Activated CD4-positive, alpha-beta memory T cell treated with anti-CD3 and anti-CD28 coated beads for 36 hours (primary cell): ENCODE measurements at regions not wholly inside any gene's neighbourhood (a gene's known extent, or its start where the extent isn't known, plus 50 kb on each side); places are given as distances from the start of the nearest gene placed in this dataset.

Source experiments
- CTCF ChIA-PET: fragments of 350-600 bp; sonication (Branson Sonifier 250); formaldehyde crosslinking; loops from one replicate; lab custom pipeline; 2021; ENCODE audit warnings: antibody characterized with exemption, inconsistent platforms; lab: Charles Lee
- POLR2A ChIA-PET: fragments of 350-600 bp; sonication (Branson Sonifier 250); formaldehyde crosslinking; loops from one replicate; lab custom pipeline; 2021; ENCODE audit warnings: antibody characterized with exemption; lab: Charles Lee
- DNase-seq: peaks from one replicate; pipeline ENCODE4 v3.0.0-alpha.2; 2020
- H3K27ac Mint-ChIP-seq: one replicate; pipeline ENCODE4 v1.8.0; 2021; ENCODE audit warnings: mixed read lengths
- H3K27me3 Mint-ChIP-seq: one replicate; pipeline ENCODE4 v1.8.0; 2021; ENCODE audit warnings: mixed read lengths
- H3K36me3 Mint-ChIP-seq: one replicate; pipeline ENCODE4 v1.8.0; 2021; ENCODE audit warnings: mixed read lengths
- H3K4me1 Mint-ChIP-seq: one replicate; pipeline ENCODE4 v1.8.0; 2021; ENCODE audit warnings: low read depth, mixed read lengths
- H3K4me3 Mint-ChIP-seq: one replicate; pipeline ENCODE4 v1.8.0; 2021; ENCODE audit warnings: mild to moderate bottlenecking, mixed read lengths
- H3K9me3 Mint-ChIP-seq: one replicate; pipeline ENCODE4 v1.8.0; 2021; ENCODE audit warnings: mixed read lengths
- intact Hi-C: fragments of 100-400 bp; cut with micrococcal nuclease; formaldehyde crosslinking; loops from one replicate; pipeline ENCODE4 v1.15.1; 2023

GRCh38 chr1:219699870-219700269 is 87.0 kb upstream of the ZC3H11B start:
- H3K4me1 Mint-ChIP-seq: no peaks in the 10 kb centered on the region
- H3K9me3 Mint-ChIP-seq: no peaks in the 10 kb centered on the region
- no peak overlapping the region for H3K4me3 Mint-ChIP-seq
- CTCF ChIA-PET: no interaction called here
- no peaks in the 10 kb centered on the region for H3K36me3 Mint-ChIP-seq
- intact Hi-C loops: no loop called here
- DNase-seq: no peak
- POLR2A ChIA-PET: no interaction called here
- H3K27me3 Mint-ChIP-seq: no peaks in the 10 kb centered on the region
- H3K27ac Mint-ChIP-seq: no peak overlapping the region

GRCh38 chr1:219697682-219698081 is 84.8 kb upstream of the ZC3H11B start:
- Mint-ChIP-seq H3K36me3 (no peaks in the 10 kb centered on the region), H3K9me3 (no peaks in the 10 kb centered on the region), H3K27me3 (no peaks in the 10 kb centered on the region), H3K4me1 (no peaks in the 10 kb centered on the region), H3K4me3 (no peak overlapping the region), H3K27ac (no peak overlapping the region)
- ChIA-PET POLR2A (no interaction called here), CTCF (no interaction called here)
- no peak for DNase-seq
- intact Hi-C loops: no loop called here

GRCh38 chr1:219692981-219693380 is 80.1 kb upstream of the ZC3H11B start:
- H3K4me3 Mint-ChIP-seq: no peak overlapping the region
- H3K9me3 Mint-ChIP-seq: no peaks in the 10 kb centered on the region
- ChIA-PET POLR2A (no interaction called here), CTCF (no interaction called here)
- H3K4me1 Mint-ChIP-seq: no peaks in the 10 kb centered on the region
- H3K27ac Mint-ChIP-seq: no peak overlapping the region
- no peaks in the 10 kb centered on the region for H3K27me3 Mint-ChIP-seq
- intact Hi-C loops: no loop called here
- H3K36me3 Mint-ChIP-seq: no peaks in the 10 kb centered on the region
- no peak for DNase-seq

GRCh38 chr1:219689774-219690173 is 76.9 kb upstream of the ZC3H11B start:
- no peaks in the 10 kb centered on the region for H3K27me3 Mint-ChIP-seq
- no peaks in the 10 kb centered on the region for H3K36me3 Mint-ChIP-seq
- H3K9me3 Mint-ChIP-seq: no peaks in the 10 kb centered on the region
- no peak overlapping the region for H3K4me3 Mint-ChIP-seq
- no peaks in the 10 kb centered on the region for H3K4me1 Mint-ChIP-seq
- no peak overlapping the region for H3K27ac Mint-ChIP-seq
- POLR2A ChIA-PET: no interaction called here
- CTCF ChIA-PET: no interaction called here
- DNase-seq: no peak
- intact Hi-C loops: no loop called here

- intact Hi-C loops: no loop called here
- ChIA-PET POLR2A (no interaction called here), CTCF (no interaction called here)
- H3K4me1 Mint-ChIP-seq: no peaks in the 10 kb centered on the region
- no peak overlapping the region for H3K4me3 Mint-ChIP-seq
- DNase-seq: no peak
- no peak overlapping the region for H3K27ac Mint-ChIP-seq
- H3K9me3 Mint-ChIP-seq: no peaks in the 10 kb centered on the region
- H3K36me3 Mint-ChIP-seq: no peaks in the 10 kb centered on the region
- H3K27me3 Mint-ChIP-seq: no peaks in the 10 kb centered on the region
Observed at GRCh38 chr1:219687779-219688178, 74.9 kb upstream of the ZC3H11B start.

GRCh38 chr1:219686171-219686570 is 73.3 kb upstream of the ZC3H11B start:
- no peak for DNase-seq
- ChIA-PET POLR2A (no interaction called here), CTCF (no interaction called here)
- Mint-ChIP-seq H3K4me3 (no peak overlapping the region), H3K36me3 (no peaks in the 10 kb centered on the region), H3K4me1 (no peaks in the 10 kb centered on the region), H3K27me3 (no peaks in the 10 kb centered on the region), H3K27ac (no peak overlapping the region), H3K9me3 (no peaks in the 10 kb centered on the region)
- intact Hi-C loops: no loop called here

GRCh38 chr1:219682788-219683187 is 69.9 kb upstream of the ZC3H11B start:
- DNase-seq: no peak
- no peaks in the 10 kb centered on the region for H3K36me3 Mint-ChIP-seq
- no peaks in the 10 kb centered on the region for H3K27me3 Mint-ChIP-seq
- no peak overlapping the region for H3K27ac Mint-ChIP-seq
- intact Hi-C loops: no loop called here
- H3K4me3 Mint-ChIP-seq: no peak overlapping the region
- no peaks in the 10 kb centered on the region for H3K4me1 Mint-ChIP-seq
- H3K9me3 Mint-ChIP-seq: no peaks in the 10 kb centered on the region
- POLR2A ChIA-PET: no interaction called here
- CTCF ChIA-PET: no interaction called here

GRCh38 chr1:219681876-219682275 is 69.0 kb upstream of the ZC3H11B start:
- no peak overlapping the region for H3K4me3 Mint-ChIP-seq
- H3K4me1 Mint-ChIP-seq: no peaks in the 10 kb centered on the region
- ChIA-PET POLR2A (no interaction called here), CTCF (no interaction called here)
- no peak overlapping the region for H3K27ac Mint-ChIP-seq
- H3K36me3 Mint-ChIP-seq: no peaks in the 10 kb centered on the region
- H3K27me3 Mint-ChIP-seq: no peaks in the 10 kb centered on the region
- no peak for DNase-seq
- H3K9me3 Mint-ChIP-seq: no peaks in the 10 kb centered on the region
- intact Hi-C loops: no loop called here

GRCh38 chr1:219676012-219676765 is 63.3 kb upstream of the ZC3H11B start:
- H3K27me3 Mint-ChIP-seq: no peaks in the 10 kb centered on the region
- ChIA-PET CTCF (no interaction called here), POLR2A (no interaction called here)
- no peaks in the 10 kb centered on the region for H3K4me1 Mint-ChIP-seq
- no peaks in the 10 kb centered on the region for H3K9me3 Mint-ChIP-seq
- H3K27ac Mint-ChIP-seq: no peak overlapping the region
- no peaks in the 10 kb centered on the region for H3K36me3 Mint-ChIP-seq
- intact Hi-C loops: no loop called here
- DNase-seq: no peak
- H3K4me3 Mint-ChIP-seq: no peak overlapping the region

GRCh38 chr1:219670426-219671149 is 57.7 kb upstream of the ZC3H11B start:
- ChIA-PET POLR2A (no interaction called here), CTCF (no interaction called here)
- no peaks in the 10 kb centered on the region for H3K27me3 Mint-ChIP-seq
- intact Hi-C loops: no loop called here
- no peaks in the 10 kb centered on the region for H3K4me1 Mint-ChIP-seq
- H3K27ac Mint-ChIP-seq: no peak overlapping the region
- no peaks in the 10 kb centered on the region for H3K36me3 Mint-ChIP-seq
- H3K4me3 Mint-ChIP-seq: no peak overlapping the region
- H3K9me3 Mint-ChIP-seq: no peaks in the 10 kb centered on the region
- no peak for DNase-seq

- H3K9me3 Mint-ChIP-seq: no peaks in the 10 kb centered on the region
- no peak for DNase-seq
- H3K27ac Mint-ChIP-seq: no peak overlapping the region
- ChIA-PET CTCF (no interaction called here), POLR2A (no interaction called here)
- H3K36me3 Mint-ChIP-seq: no peaks in the 10 kb centered on the region
- H3K27me3 Mint-ChIP-seq: no peaks in the 10 kb centered on the region
- intact Hi-C loops: no loop called here
- H3K4me1 Mint-ChIP-seq: no peaks in the 10 kb centered on the region
- no peak overlapping the region for H3K4me3 Mint-ChIP-seq
Observed at GRCh38 chr1:219669556-219669955, 56.7 kb upstream of the ZC3H11B start.

GRCh38 chr1:219669042-219669441 is 56.1 kb upstream of the ZC3H11B start:
- H3K36me3 Mint-ChIP-seq: no peaks in the 10 kb centered on the region
- no peak overlapping the region for H3K4me3 Mint-ChIP-seq
- no peaks in the 10 kb centered on the region for H3K27me3 Mint-ChIP-seq
- ChIA-PET POLR2A (no interaction called here), CTCF (no interaction called here)
- H3K27ac Mint-ChIP-seq: no peak overlapping the region
- no peaks in the 10 kb centered on the region for H3K9me3 Mint-ChIP-seq
- DNase-seq: no peak
- H3K4me1 Mint-ChIP-seq: no peaks in the 10 kb centered on the region
- intact Hi-C loops: no loop called here

- ChIA-PET POLR2A (no interaction called here), CTCF (no interaction called here)
- no peaks in the 10 kb centered on the region for H3K9me3 Mint-ChIP-seq
- H3K27me3 Mint-ChIP-seq: no peaks in the 10 kb centered on the region
- H3K4me3 Mint-ChIP-seq: no peak overlapping the region
- DNase-seq: no peak
- H3K27ac Mint-ChIP-seq: no peak overlapping the region
- intact Hi-C loops: no loop called here
- no peaks in the 10 kb centered on the region for H3K36me3 Mint-ChIP-seq
- no peaks in the 10 kb centered on the region for H3K4me1 Mint-ChIP-seq
Observed at GRCh38 chr1:219668446-219668845, 55.5 kb upstream of the ZC3H11B start.
